IMR-90 (cell line): ENCODE measurements at regions not wholly inside any gene's neighbourhood (a gene's known extent, or its start where the extent isn't known, plus 50 kb on each side); places are given as distances from the start of the nearest gene placed in this dataset.

Source experiments
- BHLHE40 ChIP-seq: fragments of 150-350 bp; IDR thresholded peaks from 2 replicates; pipeline ENCODE4 v1.6.1; 2016; ENCODE audit warnings: mild to moderate bottlenecking, low read depth, low read length
- CEBPB ChIP-seq: IDR thresholded peaks from 2 replicates; pipeline ENCODE4 v1.6.1; 2012; ENCODE audit warnings: low read depth, low read length, improper control_type of control experiment
- CHD1 ChIP-seq: IDR thresholded peaks from 2 replicates; pipeline ENCODE4 v1.6.1; 2012; ENCODE audit warnings: low read depth, low read length, improper control_type of control experiment
- CTCF ChIP-seq: conservative IDR thresholded peaks from 2 replicates; pipeline ENCODE4 v1.5.1; 2012; ENCODE audit warnings: mild to moderate bottlenecking, low read depth, low read length, improper control_type of control experiment
- FOS ChIP-seq: fragments of 150-350 bp; IDR thresholded peaks from 2 replicates; pipeline ENCODE4 v1.6.1; 2016; ENCODE audit warnings: low read depth, low read length
- MAFK ChIP-seq: IDR thresholded peaks from 2 replicates; pipeline ENCODE4 v1.6.1; 2012; ENCODE audit warnings: low read depth, low read length, improper control_type of control experiment
- MAZ ChIP-seq: IDR thresholded peaks from 2 replicates; pipeline ENCODE4 v1.6.1; 2012; ENCODE audit warnings: low read depth, mild to moderate bottlenecking, low read length, improper control_type of control experiment, moderate library complexity, borderline replicate concordance
- MXI1 ChIP-seq: IDR thresholded peaks from 2 replicates; pipeline ENCODE4 v1.6.1; 2012; ENCODE audit warnings: low read depth, mild to moderate bottlenecking, low read length, moderate library complexity, borderline replicate concordance
- POLR2A ChIP-seq: IDR thresholded peaks from 2 replicates; pipeline ENCODE4 v1.6.1; 2012; ENCODE audit warnings: mild to moderate bottlenecking, low read depth, low read length
- RAD21 ChIP-seq: IDR thresholded peaks from 2 replicates; pipeline ENCODE4 v1.6.1; 2012; ENCODE audit warnings: low read length, improper control_type of control experiment
- RFX5 ChIP-seq: IDR thresholded peaks from 2 replicates; pipeline ENCODE4 v1.8.0; 2012; ENCODE audit warnings: low read depth, mild to moderate bottlenecking, low read length, moderate library complexity
- SMC3 ChIP-seq: fragments of 150-350 bp; IDR thresholded peaks from 2 replicates; pipeline ENCODE4 v1.6.1; 2016; ENCODE audit warnings: low read depth, mild to moderate bottlenecking, antibody characterized with exemption, low read length, moderate library complexity
- USF2 ChIP-seq: fragments of 150-350 bp; IDR thresholded peaks from 2 replicates; pipeline ENCODE4 v1.6.1; 2017; ENCODE audit warnings: mild to moderate bottlenecking, antibody characterized with exemption, low read length, low read depth
- TF ChIP-seq, protein P1 (sequence below): fragments of 150-350 bp; IDR thresholded peaks from 2 replicates; pipeline ENCODE4 v1.6.1; 2016; ENCODE audit warnings: low read depth, mild to moderate bottlenecking, low read length, moderate library complexity, borderline replicate concordance

DNA sequence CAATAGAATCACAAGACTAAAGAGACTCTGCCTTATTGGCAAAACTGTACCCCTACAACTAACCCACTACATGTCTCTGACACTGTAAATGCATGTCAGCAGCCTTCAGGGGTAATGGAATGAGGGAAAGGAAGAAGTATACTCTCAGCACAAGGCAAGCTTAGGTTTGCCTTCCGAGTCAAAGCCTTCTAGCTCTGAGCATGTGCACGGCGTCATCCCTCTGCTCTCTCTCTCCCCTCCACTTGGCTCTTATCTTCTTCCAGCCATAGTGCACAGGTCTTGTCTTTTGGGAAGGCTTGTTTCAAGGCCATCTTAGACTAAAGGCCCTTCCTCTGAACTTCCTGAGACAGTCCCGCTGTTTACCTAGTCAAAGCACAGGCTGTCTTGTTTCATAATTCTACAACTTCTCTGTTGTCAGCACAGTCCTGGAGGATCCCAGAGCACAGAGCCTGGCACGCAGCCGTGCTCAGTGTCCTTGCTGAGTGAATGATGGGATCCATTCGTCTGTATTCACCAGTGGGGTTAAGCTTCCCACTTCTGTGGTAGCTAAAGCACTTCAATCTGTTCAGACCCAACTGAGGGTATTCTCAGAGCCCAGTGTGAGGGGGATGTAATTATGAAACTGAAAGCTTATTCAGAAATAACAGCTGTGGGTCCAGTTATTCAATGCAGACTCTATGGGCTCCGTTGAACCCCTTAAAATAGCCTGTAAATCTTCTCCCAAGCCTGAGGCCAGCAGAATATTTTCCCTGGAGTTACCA is 166.5 kb upstream of the PLD5 start:
- TF ChIP-seq CTCF: no peak
- TF ChIP-seq RAD21: no peak
- no peak for TF ChIP-seq POLR2A
- no peak for TF ChIP-seq MXI1
- no peak for TF ChIP-seq CEBPB
- no peak for TF ChIP-seq MAFK
- TF ChIP-seq, protein P1, sequence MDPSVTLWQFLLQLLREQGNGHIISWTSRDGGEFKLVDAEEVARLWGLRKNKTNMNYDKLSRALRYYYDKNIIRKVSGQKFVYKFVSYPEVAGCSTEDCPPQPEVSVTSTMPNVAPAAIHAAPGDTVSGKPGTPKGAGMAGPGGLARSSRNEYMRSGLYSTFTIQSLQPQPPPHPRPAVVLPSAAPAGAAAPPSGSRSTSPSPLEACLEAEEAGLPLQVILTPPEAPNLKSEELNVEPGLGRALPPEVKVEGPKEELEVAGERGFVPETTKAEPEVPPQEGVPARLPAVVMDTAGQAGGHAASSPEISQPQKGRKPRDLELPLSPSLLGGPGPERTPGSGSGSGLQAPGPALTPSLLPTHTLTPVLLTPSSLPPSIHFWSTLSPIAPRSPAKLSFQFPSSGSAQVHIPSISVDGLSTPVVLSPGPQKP: no peak
- no peak for TF ChIP-seq FOS
- no peak for TF ChIP-seq RFX5
- no peak for TF ChIP-seq SMC3
- no peak for TF ChIP-seq BHLHE40
- no peak for TF ChIP-seq MAZ
- TF ChIP-seq USF2: no peak
- no peak for TF ChIP-seq CHD1
